LNCAP (cell line): ENCODE measurements at regions not wholly inside any gene's neighbourhood (a gene's known extent, or its start where the extent isn't known, plus 50 kb on each side); places are given as distances from the start of the nearest gene placed in this dataset.

Experiments
- TF ChIP-seq, protein P1 (sequence below): fragments of 450-650 bp; IDR thresholded peaks from 2 replicates; pipeline ENCODE4 v1.5.1; 2017; ENCODE audit warnings: mild to moderate bottlenecking

DNA sequence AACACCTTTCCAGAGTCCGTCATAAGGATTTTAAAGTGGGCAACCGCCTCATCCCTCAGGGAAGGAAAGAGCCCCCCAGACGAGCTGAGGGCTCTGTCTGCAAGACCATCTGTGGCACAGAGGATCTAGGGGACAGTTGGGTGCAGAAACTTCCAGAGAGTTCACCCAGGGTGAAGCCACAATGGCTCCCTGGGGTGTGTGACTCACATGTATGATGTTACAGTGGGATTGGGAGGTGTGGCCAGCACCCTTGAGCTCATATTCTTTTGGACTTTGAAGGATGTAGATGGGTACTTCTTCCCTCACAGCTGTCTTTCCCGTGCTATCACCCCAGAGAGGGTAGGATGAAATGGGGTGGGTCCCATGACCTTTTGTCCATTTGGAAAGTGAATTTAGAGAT, 95.5 kb downstream of the NCR2 start:
- TF ChIP-seq, protein P1, sequence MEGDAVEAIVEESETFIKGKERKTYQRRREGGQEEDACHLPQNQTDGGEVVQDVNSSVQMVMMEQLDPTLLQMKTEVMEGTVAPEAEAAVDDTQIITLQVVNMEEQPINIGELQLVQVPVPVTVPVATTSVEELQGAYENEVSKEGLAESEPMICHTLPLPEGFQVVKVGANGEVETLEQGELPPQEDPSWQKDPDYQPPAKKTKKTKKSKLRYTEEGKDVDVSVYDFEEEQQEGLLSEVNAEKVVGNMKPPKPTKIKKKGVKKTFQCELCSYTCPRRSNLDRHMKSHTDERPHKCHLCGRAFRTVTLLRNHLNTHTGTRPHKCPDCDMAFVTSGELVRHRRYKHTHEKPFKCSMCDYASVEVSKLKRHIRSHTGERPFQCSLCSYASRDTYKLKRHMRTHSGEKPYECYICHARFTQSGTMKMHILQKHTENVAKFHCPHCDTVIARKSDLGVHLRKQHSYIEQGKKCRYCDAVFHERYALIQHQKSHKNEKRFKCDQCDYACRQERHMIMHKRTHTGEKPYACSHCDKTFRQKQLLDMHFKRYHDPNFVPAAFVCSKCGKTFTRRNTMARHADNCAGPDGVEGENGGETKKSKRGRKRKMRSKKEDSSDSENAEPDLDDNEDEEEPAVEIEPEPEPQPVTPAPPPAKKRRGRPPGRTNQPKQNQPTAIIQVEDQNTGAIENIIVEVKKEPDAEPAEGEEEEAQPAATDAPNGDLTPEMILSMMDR = no peak

DNA sequence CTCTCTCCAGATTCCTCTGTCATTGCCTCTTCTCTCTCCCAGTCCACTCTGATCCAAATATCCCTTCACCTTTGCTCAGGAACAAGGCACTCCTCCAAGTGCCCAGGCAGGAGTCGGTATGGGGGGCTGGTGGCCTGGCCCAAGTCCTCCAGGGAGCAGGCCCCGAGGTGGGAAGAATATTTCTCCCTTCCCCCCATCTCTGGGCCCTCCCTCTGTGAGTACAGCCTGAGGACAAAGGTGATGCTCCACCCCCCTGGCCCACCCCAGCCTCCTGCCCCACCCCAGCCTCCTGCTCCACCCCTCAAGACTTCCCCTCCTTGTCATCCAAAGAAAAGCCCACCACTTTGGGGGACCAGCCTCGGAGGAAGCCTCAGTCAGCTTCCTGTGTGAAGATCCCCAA, 96.9 kb downstream of the NCR2 start:
- TF ChIP-seq, protein P1 = no peak

- TF ChIP-seq, protein P1 = no peak
Observed at GRCh38 chr6:41434803-41435481, 99.5 kb downstream of the NCR2 start.

- TF ChIP-seq, protein P1 = no peak
Observed at GRCh38 chr6:41437604-41438003, 102.2 kb downstream of the NCR2 start.

DNA sequence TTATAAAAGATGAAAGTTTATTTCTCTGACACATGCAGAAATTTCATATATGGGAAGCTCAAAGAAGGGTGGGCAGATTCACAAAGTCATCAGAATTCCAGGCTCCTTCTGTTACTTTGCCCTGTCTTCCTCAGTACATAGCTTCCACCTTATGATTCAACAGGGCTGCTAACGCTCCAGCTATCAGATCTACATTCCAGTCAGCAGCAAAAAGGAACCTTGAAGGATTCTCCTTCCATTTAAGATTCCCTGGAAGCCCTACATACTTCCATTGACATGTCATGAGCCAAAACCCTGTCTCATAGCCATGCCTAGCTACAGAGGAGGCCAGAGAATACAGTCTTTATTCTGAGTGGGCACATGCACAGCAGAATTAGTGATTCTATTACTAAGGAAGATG, 103.3 kb downstream of the NCR2 start:
- TF ChIP-seq, protein P1 = no peak

- TF ChIP-seq, protein P1 = no peak
Observed at GRCh38 chr6:41439524-41440418, 104.4 kb downstream of the NCR2 start.

GRCh38 chr6:41440958-41441357, 105.2 kb upstream of the FOXP4 start:
- TF ChIP-seq, protein P1 = no peak
